Embryonic facial prominence (tissue), 1 donor: ENCODE measurements at regions not wholly inside any gene's neighbourhood (a gene's known extent, or its start where the extent isn't known, plus 50 kb on each side); places are given as distances from the start of the nearest gene placed in this dataset.
"Not testable (repeated sequence)": the region's sequence is repeated elsewhere in the genome, so short reads cannot be mapped to it uniquely, and the experiment has no call there.

ENCODE experiments used
- DNase-seq: peaks from one replicate; pipeline ENCODE4 v3.0.0-alpha.2; 2016; ENCODE audit errors: extremely low spot score

- DNase-seq: no peak
Measured at GRCh38 chr6:23499549-23499948, 626.5 kb upstream of the NRSN1 start.

GRCh38 chr6:23503173-23503572 lies 622.8 kb upstream of the NRSN1 start:
- DNase-seq: no peak

GRCh38 chr6:23505026-23505425 lies 621.0 kb upstream of the NRSN1 start:
- DNase-seq: no peak

GRCh38 chr6:23510778-23511510 lies 615.1 kb upstream of the NRSN1 start:
- no peak for DNase-seq

- DNase-seq: no peak
Measured at GRCh38 chr6:23511817-23512216, 614.2 kb upstream of the NRSN1 start.

- DNase-seq: no peak
Measured at GRCh38 chr6:23518294-23518693, 607.7 kb upstream of the NRSN1 start.

GRCh38 chr6:23522792-23523547 lies 603.0 kb upstream of the NRSN1 start:
- no peak for DNase-seq

- DNase-seq: no peak
Measured at GRCh38 chr6:23523771-23524170, 602.2 kb upstream of the NRSN1 start.

- no peak for DNase-seq
Measured at GRCh38 chr6:23524548-23524947, 601.5 kb upstream of the NRSN1 start.

- DNase-seq: no peak
Measured at GRCh38 chr6:23526526-23526925, 599.5 kb upstream of the NRSN1 start.

- no peak for DNase-seq
Measured at GRCh38 chr6:23529902-23530301, 596.1 kb upstream of the NRSN1 start.

- no peak for DNase-seq
Measured at GRCh38 chr6:23531666-23532065, 594.3 kb upstream of the NRSN1 start.

- DNase-seq: no peak
Measured at GRCh38 chr6:23532227-23532626, 593.8 kb upstream of the NRSN1 start.

GRCh38 chr6:23533311-23533710 lies 592.7 kb upstream of the NRSN1 start:
- no peak for DNase-seq

- DNase-seq: no peak
Measured at GRCh38 chr6:23533944-23534343, 592.1 kb upstream of the NRSN1 start.

GRCh38 chr6:23534351-23534750 lies 591.7 kb upstream of the NRSN1 start:
- no peak for DNase-seq

GRCh38 chr6:23535101-23535500 lies 590.9 kb upstream of the NRSN1 start:
- no peak for DNase-seq

GRCh38 chr6:23537828-23538227 lies 588.2 kb upstream of the NRSN1 start:
- DNase-seq: no peak

- DNase-seq: no peak
Measured at GRCh38 chr6:23547851-23548250, 578.2 kb upstream of the NRSN1 start.

- DNase-seq: not testable (repeated sequence)
Measured at GRCh38 chr6:23554953-23555352, 571.1 kb upstream of the NRSN1 start.

GRCh38 chr6:23559587-23560343 lies 566.2 kb upstream of the NRSN1 start:
- no peak for DNase-seq

- DNase-seq: no peak
Measured at GRCh38 chr6:23561732-23562131, 564.3 kb upstream of the NRSN1 start.

GRCh38 chr6:23562554-23562953 lies 563.5 kb upstream of the NRSN1 start:
- no peak for DNase-seq
